HCT116 (cell line): ENCODE measurements at regions not wholly inside any gene's neighbourhood (a gene's known extent, or its start where the extent isn't known, plus 50 kb on each side); places are given as distances from the start of the nearest gene placed in this dataset.

Experiments
- CBX3 ChIP-seq: IDR thresholded peaks from 2 replicates; pipeline ENCODE4 v1.6.1; 2012; ENCODE audit warnings: low read depth
- CTCF ChIP-seq, 3 experiments: fragments of 200-600 bp in 1 of 3; sonication (generic) in 1 of 3; IDR thresholded peaks in 2 of 3; conservative IDR thresholded peaks in 1 of 3; 2 replicates each; pipeline ENCODE4 v1.5.1; 2012 to 2017; ENCODE audit warnings: low read depth in 2 of 3, low read length in 2 of 3, antibody characterized with exemption in 1 of 3, borderline replicate concordance in 1 of 3, control low read depth in 1 of 3, mild to moderate bottlenecking in 1 of 3, mixed read lengths in 1 of 3, mixed run types in 1 of 3, moderate library complexity in 1 of 3; ENCODE audit not compliant: insufficient read depth in 1 of 3
- EGR1 ChIP-seq: IDR thresholded peaks from 2 replicates; pipeline ENCODE4 v1.6.1; 2012; ENCODE audit warnings: low read depth
- MAX ChIP-seq: IDR thresholded peaks from 2 replicates; pipeline ENCODE4 v1.6.1; 2012
- POLR2A ChIP-seq: IDR thresholded peaks from 2 replicates; pipeline ENCODE4 v1.7.0; 2011; ENCODE audit warnings: borderline replicate concordance; ENCODE audit not compliant: insufficient read depth, insufficient read length; ENCODE audit errors: extremely low read depth
- SP1 ChIP-seq: IDR thresholded peaks from 2 replicates; pipeline ENCODE4 v1.6.1; 2012; ENCODE audit warnings: low read depth
- YY1 ChIP-seq: IDR thresholded peaks from 2 replicates; pipeline ENCODE4 v1.6.1; 2011; ENCODE audit warnings: low read length, low read depth, moderate library complexity, mild to moderate bottlenecking; ENCODE audit not compliant: insufficient replicate concordance; ENCODE audit errors: extremely low read depth
- ZBTB33 ChIP-seq: IDR thresholded peaks from 2 replicates; pipeline ENCODE4 v1.6.1; 2011; ENCODE audit warnings: mild to moderate bottlenecking, low read length, moderate library complexity; ENCODE audit not compliant: insufficient replicate concordance; ENCODE audit errors: extremely low read depth

DNA sequence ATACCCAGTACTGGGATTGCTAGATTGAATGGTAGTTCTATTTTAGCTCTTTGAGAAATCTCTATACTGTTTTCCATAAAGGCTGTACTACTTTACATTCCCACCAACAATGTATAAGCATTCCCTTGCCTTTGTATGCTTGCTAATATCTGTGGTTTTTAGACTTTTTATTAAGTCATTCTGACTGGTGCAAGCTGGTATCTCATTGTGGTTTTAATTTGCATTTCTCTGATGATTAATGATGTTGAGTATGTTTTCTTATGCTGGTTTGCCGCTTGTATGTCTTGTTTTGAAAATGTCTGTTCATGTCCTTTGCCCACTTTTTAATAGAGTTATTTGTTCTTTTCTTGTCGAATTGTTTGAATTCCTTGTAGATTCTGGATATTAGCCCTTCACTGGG, 512.7 kb upstream of the PAPPA start:
- no peak for TF ChIP-seq CBX3
- no peak for TF ChIP-seq EGR1
- TF ChIP-seq MAX = no peak
- TF ChIP-seq CTCF (IDR thresholded peaks at IDR 0.05 in 2 of 3, conservative IDR thresholded peaks at IDR 0.05 in 1 of 3; ENCODE audit: borderline replicate concordance in 1 of 3, insufficient read depth in 1 of 3, low read depth in 2 of 3, low read length in 2 of 3) = no peak
- no peak for TF ChIP-seq YY1
- TF ChIP-seq POLR2A = no peak
- no peak for TF ChIP-seq SP1
- no peak for TF ChIP-seq ZBTB33
